PC-9 (cell line): ENCODE measurements at regions not wholly inside any gene's neighbourhood (a gene's known extent, or its start where the extent isn't known, plus 50 kb on each side); places are given as distances from the start of the nearest gene placed in this dataset.

Source experiments
- BruUV-seq: library from RNA; stranded (reverse); fragments of 400-500 nt; replicated peaks from 2 replicates; lab custom pipeline; 2021; lab: Mats Ljungman, UMichigan
- CTCF ChIA-PET: fragments of 300-600 bp; sonication (Branson Sonifier 250); formaldehyde crosslinking; loops from one replicate; lab custom pipeline; 2022; ENCODE audit warnings: antibody characterized with exemption; lab: Charles Lee
- POLR2A ChIA-PET: fragments of 300-600 bp; sonication (Branson Sonifier 250); formaldehyde crosslinking; loops from one replicate; lab custom pipeline; 2022; ENCODE audit warnings: antibody characterized with exemption; ENCODE audit not compliant: unreplicated experiment; lab: Charles Lee
- DNase-seq, 2 experiments: peaks; one replicate each; pipeline versions ENCODE4 v3.0.0 to v3.0.0-alpha.2; 2015 to 2022; ENCODE audit warnings: mixed read lengths in 1 of 2
- H2AFZ ChIP-seq: fragments of 200-600 bp; sonication (generic); 2 replicates; pipeline ENCODE4 v1.8.1; 2017; ENCODE audit warnings: antibody characterized with exemption
- H3F3A ChIP-seq: fragments of 200-600 bp; sonication (generic); 2 replicates; pipeline ENCODE4 v1.8.1; 2017; ENCODE audit warnings: antibody characterized with exemption, mild to moderate bottlenecking, low read depth; ENCODE audit not compliant: insufficient read depth
- H3K27ac ChIP-seq: fragments of 200-600 bp; sonication (generic); 2 replicates; pipeline ENCODE4 v1.6.1; 2016; ENCODE audit warnings: mixed run types
- H3K27me3 ChIP-seq: fragments of 200-600 bp; sonication (generic); 2 replicates; pipeline ENCODE4 v1.6.1; 2016; ENCODE audit warnings: low read depth, mixed run types; ENCODE audit not compliant: insufficient read depth
- H3K36me3 ChIP-seq: fragments of 200-600 bp; sonication (generic); 2 replicates; pipeline ENCODE4 v1.6.1; 2016; ENCODE audit warnings: low read depth, mixed run types
- H3K4me1 ChIP-seq: fragments of 200-600 bp; sonication (generic); replicated peaks from 2 replicates; pipeline ENCODE4 v1.6.1; 2016; ENCODE audit warnings: mixed run types; ENCODE audit not compliant: insufficient read depth
- H3K4me2 ChIP-seq: fragments of 200-600 bp; sonication (generic); 2 replicates; pipeline ENCODE4 v1.6.1; 2017; ENCODE audit warnings: mixed run types
- H3K4me3 ChIP-seq: fragments of 200-600 bp; sonication (generic); 2 replicates; pipeline ENCODE4 v1.6.1; 2016; ENCODE audit warnings: mixed run types
- H3K79me2 ChIP-seq: fragments of 200-600 bp; sonication (generic); 2 replicates; pipeline ENCODE4 v1.6.1; 2017; ENCODE audit warnings: low read depth, mixed run types
- H3K9me2 ChIP-seq: fragments of 200-600 bp; sonication (generic); 2 replicates; pipeline ENCODE4 v1.8.1; 2017; ENCODE audit warnings: mild to moderate bottlenecking; ENCODE audit not compliant: insufficient read depth
- H3K9me3 ChIP-seq: fragments of 200-600 bp; sonication (generic); 2 replicates; pipeline ENCODE4 v1.8.1; 2016; ENCODE audit warnings: low read depth; ENCODE audit not compliant: insufficient read depth
- H4K20me1 ChIP-seq: fragments of 200-600 bp; sonication (generic); 2 replicates; pipeline ENCODE4 v1.8.1; 2017; ENCODE audit not compliant: insufficient read depth
- EZH2 ChIP-seq: fragments of 200-600 bp; sonication (generic); IDR thresholded peaks from 2 replicates; pipeline ENCODE4 v1.8.0; 2017; ENCODE audit warnings: antibody characterized with exemption, low read depth
- intact Hi-C: fragments of 100-400 bp; cut with micrococcal nuclease; formaldehyde crosslinking; loops from one replicate; pipeline ENCODE4 v1.10.0; 2022; ENCODE audit not compliant: unreplicated experiment
- TF ChIP-seq, protein P1 (sequence below): fragments of 200-600 bp; sonication (generic); conservative IDR thresholded peaks from 2 replicates; pipeline ENCODE4 v1.6.1; 2017; ENCODE audit warnings: mixed run types, antibody characterized with exemption, mild to moderate bottlenecking, moderate library complexity

DNA sequence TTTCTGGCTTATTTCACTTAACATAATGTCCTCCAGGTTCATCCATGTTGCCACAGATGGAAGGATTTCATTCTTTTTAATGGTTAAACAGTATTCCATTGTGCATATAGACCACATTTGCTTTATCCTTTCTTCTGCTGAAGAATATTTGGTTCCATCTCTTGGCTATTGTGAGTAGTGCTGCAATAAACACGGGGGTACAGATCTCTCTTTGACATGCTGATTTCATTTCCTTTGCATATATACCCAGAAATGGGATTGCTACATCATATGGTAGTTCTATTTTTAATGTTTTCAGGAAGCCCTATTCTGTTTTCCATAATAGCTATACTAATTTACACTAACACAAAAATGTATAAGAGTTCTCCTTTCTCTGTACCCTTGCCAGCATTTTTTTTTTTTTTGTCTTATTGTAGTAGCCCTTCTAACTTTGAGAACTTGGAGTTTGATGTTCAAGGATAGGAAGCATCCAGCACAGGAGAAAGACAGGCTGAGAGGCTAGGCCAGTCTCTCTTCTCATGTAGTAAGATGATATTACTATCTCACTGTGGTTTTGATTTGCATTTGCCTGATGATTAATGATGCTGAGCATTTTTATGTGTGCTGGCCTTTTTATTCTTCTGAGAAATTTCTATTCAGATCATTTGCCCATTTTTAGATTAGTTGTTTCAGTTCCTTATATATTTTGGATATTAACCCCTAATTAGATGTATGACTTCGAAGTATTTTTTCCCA is 592.2 kb upstream of the ZNF608 start:
- no TSS peak for BruUV-seq
- H3K4me1 ChIP-seq = no peaks in the 10 kb centered on the region
- H3K4me2 ChIP-seq = no peak overlapping the region
- TF ChIP-seq EZH2 = no peak
- no peaks in the 10 kb centered on the region for H3K9me2 ChIP-seq
- H3K79me2 ChIP-seq = no peaks in the 10 kb centered on the region
- intact Hi-C loops = no loop called here
- no peaks in the 10 kb centered on the region for H4K20me1 ChIP-seq
- no peak overlapping the region for H2AFZ ChIP-seq
- H3K4me3 ChIP-seq = no peak overlapping the region
- no peaks in the 10 kb centered on the region for H3F3A ChIP-seq
- POLR2A ChIA-PET = no interaction called here
- no peaks in the 10 kb centered on the region for H3K27me3 ChIP-seq
- no peak for DNase-seq
- no peak overlapping the region for H3K27ac ChIP-seq
- no peaks in the 10 kb centered on the region for H3K36me3 ChIP-seq
- CTCF ChIA-PET = no interaction called here
- no peaks in the 10 kb centered on the region for H3K9me3 ChIP-seq

DNA sequence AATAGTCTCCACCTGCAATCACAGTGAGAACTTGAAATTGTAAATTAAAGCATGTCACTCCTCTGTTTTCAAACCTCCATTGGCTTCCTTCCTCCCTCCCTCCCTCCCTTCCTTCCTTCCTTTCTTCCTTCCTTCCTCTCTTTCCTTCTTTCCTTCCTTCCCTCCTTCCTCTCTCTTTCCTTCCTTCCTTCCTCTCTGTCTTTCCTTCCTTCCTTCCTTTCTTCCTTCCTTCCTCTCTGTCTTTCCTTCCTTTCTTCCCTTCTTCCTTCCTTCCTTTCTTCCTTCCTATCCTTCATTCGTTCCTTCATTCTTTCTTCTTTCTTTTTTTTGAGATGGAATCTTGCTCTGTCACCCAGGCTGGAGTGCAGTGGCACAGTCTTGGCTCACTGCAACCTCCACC is 595.0 kb upstream of the ZNF608 start:
- H3K36me3 ChIP-seq = no peaks in the 10 kb centered on the region
- CTCF ChIA-PET = no interaction called here
- H3K9me3 ChIP-seq = no peaks in the 10 kb centered on the region
- H3K27ac ChIP-seq = no peak overlapping the region
- TF ChIP-seq EZH2 = no peak
- TF ChIP-seq, protein P1, sequence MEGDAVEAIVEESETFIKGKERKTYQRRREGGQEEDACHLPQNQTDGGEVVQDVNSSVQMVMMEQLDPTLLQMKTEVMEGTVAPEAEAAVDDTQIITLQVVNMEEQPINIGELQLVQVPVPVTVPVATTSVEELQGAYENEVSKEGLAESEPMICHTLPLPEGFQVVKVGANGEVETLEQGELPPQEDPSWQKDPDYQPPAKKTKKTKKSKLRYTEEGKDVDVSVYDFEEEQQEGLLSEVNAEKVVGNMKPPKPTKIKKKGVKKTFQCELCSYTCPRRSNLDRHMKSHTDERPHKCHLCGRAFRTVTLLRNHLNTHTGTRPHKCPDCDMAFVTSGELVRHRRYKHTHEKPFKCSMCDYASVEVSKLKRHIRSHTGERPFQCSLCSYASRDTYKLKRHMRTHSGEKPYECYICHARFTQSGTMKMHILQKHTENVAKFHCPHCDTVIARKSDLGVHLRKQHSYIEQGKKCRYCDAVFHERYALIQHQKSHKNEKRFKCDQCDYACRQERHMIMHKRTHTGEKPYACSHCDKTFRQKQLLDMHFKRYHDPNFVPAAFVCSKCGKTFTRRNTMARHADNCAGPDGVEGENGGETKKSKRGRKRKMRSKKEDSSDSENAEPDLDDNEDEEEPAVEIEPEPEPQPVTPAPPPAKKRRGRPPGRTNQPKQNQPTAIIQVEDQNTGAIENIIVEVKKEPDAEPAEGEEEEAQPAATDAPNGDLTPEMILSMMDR = no peak
- H3K4me2 ChIP-seq = no peak overlapping the region
- H3K27me3 ChIP-seq = no peaks in the 10 kb centered on the region
- DNase-seq = no peak
- no peak overlapping the region for H3K4me3 ChIP-seq
- no peaks in the 10 kb centered on the region for H4K20me1 ChIP-seq
- H3F3A ChIP-seq = no peaks in the 10 kb centered on the region
- intact Hi-C loops = no loop called here
- POLR2A ChIA-PET = no interaction called here
- no peak overlapping the region for H2AFZ ChIP-seq
- no peaks in the 10 kb centered on the region for H3K79me2 ChIP-seq
- no TSS peak for BruUV-seq
- H3K9me2 ChIP-seq = no peaks in the 10 kb centered on the region
- no peaks in the 10 kb centered on the region for H3K4me1 ChIP-seq

DNA sequence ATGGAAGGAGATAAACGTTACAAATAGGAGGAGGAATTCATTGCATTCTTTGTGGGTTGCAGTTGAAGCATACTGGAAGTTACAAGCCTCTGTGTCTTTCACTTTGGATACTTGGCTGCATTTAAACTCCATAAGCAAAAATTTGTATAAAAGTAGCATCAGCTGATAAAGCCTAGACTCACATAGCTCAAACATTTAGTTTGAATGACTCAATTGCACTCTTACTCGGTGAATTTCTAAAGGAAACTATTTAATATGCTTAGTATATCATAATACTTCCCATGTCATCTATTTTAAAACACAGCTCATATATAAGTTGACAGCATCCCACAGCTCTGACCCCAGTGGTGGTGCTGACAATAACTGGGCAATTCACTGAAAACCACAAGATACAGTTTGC is 596.6 kb upstream of the ZNF608 start:
- CTCF ChIA-PET = no interaction called here
- H3K79me2 ChIP-seq = no peaks in the 10 kb centered on the region
- H3F3A ChIP-seq = no peaks in the 10 kb centered on the region
- no peak overlapping the region for H2AFZ ChIP-seq
- no peaks in the 10 kb centered on the region for H4K20me1 ChIP-seq
- no peaks in the 10 kb centered on the region for H3K36me3 ChIP-seq
- no peaks in the 10 kb centered on the region for H3K27me3 ChIP-seq
- H3K9me3 ChIP-seq = no peaks in the 10 kb centered on the region
- intact Hi-C loops = no loop called here
- H3K4me2 ChIP-seq = no peak overlapping the region
- no peak overlapping the region for H3K27ac ChIP-seq
- no TSS peak for BruUV-seq
- no peak for TF ChIP-seq EZH2
- TF ChIP-seq, protein P1 = no peak
- H3K4me3 ChIP-seq = no peak overlapping the region
- H3K9me2 ChIP-seq = no peaks in the 10 kb centered on the region
- POLR2A ChIA-PET = no interaction called here
- no peak for DNase-seq
- H3K4me1 ChIP-seq = no peaks in the 10 kb centered on the region

DNA sequence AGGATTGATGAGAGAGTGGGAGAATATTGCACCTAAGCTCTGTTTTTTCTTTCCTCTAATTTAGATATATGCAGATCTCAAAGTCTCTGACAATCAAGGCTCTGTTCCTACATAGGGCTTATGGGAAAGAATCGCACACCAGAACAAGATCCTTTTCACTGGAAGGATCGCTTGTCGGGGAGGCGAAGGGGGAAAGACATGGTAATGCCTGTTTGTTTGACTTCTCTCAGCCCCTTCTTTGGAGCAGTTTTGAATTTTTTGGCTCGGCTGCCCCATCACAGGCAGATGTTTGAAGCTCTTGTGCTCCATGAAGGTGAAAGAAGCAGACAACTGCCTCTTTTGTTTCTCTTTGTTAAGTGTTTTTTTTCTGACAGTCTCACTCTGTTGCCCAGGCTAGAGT is 599.9 kb upstream of the ZNF608 start:
- H3K36me3 ChIP-seq = no peaks in the 10 kb centered on the region
- no peaks in the 10 kb centered on the region for H3K79me2 ChIP-seq
- CTCF ChIA-PET = no interaction called here
- H3K27ac ChIP-seq = no peak overlapping the region
- H2AFZ ChIP-seq = no peak overlapping the region
- no peaks in the 10 kb centered on the region for H3F3A ChIP-seq
- no peaks in the 10 kb centered on the region for H3K27me3 ChIP-seq
- H3K4me3 ChIP-seq = no peak overlapping the region
- H3K4me2 ChIP-seq = no peak overlapping the region
- POLR2A ChIA-PET = no interaction called here
- intact Hi-C loops = no loop called here
- H4K20me1 ChIP-seq = no peaks in the 10 kb centered on the region
- TF ChIP-seq EZH2 = no peak
- TF ChIP-seq, protein P1 = no peak
- no peaks in the 10 kb centered on the region for H3K9me2 ChIP-seq
- BruUV-seq = no TSS peak
- no peak for DNase-seq
- no peaks in the 10 kb centered on the region for H3K4me1 ChIP-seq
- H3K9me3 ChIP-seq = no peaks in the 10 kb centered on the region
